ENCODE measurements at regions not wholly inside any gene's neighbourhood (a gene's known extent, or its start where the extent isn't known, plus 50 kb on each side); places are given as distances from the start of the nearest gene placed in this dataset.

DNA sequence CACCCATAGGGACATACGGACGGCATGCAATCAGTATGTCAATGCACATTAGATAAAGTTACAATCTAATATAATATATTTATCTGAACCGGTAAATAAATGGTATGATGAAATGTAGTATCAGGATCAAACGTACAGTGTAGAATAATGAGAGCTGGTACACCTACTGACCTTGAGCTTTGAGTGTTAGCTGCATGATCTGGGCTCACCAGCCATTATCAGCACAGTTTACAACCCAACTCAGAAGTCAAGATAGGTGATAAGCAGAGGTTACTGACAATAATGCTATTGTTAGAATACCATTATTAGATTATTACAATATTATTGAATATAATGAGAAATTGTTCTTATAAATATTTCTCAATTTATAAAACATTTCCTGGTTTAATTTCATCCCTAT is 103.0 kb upstream of the ESRRG start (continued):
- TF ChIP-seq, protein P1, sequence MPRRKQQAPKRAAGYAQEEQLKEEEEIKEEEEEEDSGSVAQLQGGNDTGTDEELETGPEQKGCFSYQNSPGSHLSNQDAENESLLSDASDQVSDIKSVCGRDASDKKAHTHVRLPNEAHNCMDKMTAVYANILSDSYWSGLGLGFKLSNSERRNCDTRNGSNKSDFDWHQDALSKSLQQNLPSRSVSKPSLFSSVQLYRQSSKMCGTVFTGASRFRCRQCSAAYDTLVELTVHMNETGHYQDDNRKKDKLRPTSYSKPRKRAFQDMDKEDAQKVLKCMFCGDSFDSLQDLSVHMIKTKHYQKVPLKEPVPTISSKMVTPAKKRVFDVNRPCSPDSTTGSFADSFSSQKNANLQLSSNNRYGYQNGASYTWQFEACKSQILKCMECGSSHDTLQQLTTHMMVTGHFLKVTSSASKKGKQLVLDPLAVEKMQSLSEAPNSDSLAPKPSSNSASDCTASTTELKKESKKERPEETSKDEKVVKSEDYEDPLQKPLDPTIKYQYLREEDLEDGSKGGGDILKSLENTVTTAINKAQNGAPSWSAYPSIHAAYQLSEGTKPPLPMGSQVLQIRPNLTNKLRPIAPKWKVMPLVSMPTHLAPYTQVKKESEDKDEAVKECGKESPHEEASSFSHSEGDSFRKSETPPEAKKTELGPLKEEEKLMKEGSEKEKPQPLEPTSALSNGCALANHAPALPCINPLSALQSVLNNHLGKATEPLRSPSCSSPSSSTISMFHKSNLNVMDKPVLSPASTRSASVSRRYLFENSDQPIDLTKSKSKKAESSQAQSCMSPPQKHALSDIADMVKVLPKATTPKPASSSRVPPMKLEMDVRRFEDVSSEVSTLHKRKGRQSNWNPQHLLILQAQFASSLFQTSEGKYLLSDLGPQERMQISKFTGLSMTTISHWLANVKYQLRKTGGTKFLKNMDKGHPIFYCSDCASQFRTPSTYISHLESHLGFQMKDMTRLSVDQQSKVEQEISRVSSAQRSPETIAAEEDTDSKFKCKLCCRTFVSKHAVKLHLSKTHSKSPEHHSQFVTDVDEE (CRISPR knock-in tag; IDR thresholded peaks at IDR 0.05), result no peak

DNA sequence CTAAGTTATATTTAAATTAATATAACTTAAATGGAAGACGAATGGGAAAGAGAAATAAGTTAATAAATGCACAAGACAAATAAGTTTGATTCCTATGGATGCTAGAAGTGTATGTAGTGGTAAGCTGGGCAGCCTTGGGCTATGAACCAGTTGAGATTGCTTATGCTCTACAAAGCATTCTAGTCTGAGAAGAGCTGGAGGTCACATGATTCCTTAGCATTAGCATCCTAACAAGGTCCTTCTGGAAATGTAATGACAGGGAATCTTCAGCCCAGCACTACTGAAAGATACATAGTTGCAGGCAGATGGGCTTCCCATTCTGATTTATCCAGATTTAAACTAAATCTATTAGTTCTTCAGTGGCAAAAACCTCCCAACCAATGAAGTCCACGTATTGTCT is 102.3 kb upstream of the ESRRG start:
- TF ChIP-seq, protein P1 (CRISPR knock-in tag; IDR thresholded peaks at IDR 0.05), result no peak
- no peak for TF ChIP-seq BACH2 (CRISPR knock-in tag; IDR thresholded peaks at IDR 0.05; ENCODE audit: borderline replicate concordance)
- TF ChIP-seq, protein P2, sequence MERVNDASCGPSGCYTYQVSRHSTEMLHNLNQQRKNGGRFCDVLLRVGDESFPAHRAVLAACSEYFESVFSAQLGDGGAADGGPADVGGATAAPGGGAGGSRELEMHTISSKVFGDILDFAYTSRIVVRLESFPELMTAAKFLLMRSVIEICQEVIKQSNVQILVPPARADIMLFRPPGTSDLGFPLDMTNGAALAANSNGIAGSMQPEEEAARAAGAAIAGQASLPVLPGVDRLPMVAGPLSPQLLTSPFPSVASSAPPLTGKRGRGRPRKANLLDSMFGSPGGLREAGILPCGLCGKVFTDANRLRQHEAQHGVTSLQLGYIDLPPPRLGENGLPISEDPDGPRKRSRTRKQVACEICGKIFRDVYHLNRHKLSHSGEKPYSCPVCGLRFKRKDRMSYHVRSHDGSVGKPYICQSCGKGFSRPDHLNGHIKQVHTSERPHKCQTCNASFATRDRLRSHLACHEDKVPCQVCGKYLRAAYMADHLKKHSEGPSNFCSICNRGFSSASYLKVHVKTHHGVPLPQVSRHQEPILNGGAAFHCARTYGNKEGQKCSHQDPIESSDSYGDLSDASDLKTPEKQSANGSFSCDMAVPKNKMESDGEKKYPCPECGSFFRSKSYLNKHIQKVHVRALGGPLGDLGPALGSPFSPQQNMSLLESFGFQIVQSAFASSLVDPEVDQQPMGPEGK (CRISPR knock-in tag; IDR thresholded peaks at IDR 0.05; ENCODE audit: borderline replicate concordance), result no peak
- TF ChIP-seq RARB (CRISPR knock-in tag; IDR thresholded peaks at IDR 0.05), result no peak
- TF ChIP-seq GLIS3 (CRISPR knock-in tag; IDR thresholded peaks at IDR 0.05), result no peak
- TF ChIP-seq, protein P3, sequence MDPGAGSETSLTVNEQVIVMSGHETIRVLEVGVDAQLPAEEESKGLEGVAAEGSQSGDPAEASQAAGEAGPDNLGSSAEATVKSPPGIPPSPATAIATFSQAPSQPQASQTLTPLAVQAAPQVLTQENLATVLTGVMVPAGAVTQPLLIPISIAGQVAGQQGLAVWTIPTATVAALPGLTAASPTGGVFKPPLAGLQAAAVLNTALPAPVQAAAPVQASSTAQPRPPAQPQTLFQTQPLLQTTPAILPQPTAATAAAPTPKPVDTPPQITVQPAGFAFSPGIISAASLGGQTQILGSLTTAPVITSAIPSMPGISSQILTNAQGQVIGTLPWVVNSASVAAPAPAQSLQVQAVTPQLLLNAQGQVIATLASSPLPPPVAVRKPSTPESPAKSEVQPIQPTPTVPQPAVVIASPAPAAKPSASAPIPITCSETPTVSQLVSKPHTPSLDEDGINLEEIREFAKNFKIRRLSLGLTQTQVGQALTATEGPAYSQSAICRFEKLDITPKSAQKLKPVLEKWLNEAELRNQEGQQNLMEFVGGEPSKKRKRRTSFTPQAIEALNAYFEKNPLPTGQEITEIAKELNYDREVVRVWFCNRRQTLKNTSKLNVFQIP (CRISPR knock-in tag; IDR thresholded peaks at IDR 0.05; ENCODE audit: borderline replicate concordance, low read depth), result no peak
- TF ChIP-seq, protein P4, sequence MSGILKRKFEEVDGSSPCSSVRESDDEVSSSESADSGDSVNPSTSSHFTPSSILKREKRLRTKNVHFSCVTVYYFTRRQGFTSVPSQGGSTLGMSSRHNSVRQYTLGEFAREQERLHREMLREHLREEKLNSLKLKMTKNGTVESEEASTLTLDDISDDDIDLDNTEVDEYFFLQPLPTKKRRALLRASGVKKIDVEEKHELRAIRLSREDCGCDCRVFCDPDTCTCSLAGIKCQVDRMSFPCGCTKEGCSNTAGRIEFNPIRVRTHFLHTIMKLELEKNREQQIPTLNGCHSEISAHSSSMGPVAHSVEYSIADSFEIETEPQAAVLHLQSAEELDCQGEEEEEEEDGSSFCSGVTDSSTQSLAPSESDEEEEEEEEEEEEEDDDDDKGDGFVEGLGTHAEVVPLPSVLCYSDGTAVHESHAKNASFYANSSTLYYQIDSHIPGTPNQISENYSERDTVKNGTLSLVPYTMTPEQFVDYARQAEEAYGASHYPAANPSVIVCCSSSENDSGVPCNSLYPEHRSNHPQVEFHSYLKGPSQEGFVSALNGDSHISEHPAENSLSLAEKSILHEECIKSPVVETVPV (CRISPR knock-in tag; IDR thresholded peaks at IDR 0.05), result no peak
- no peak for TF ChIP-seq ARNTL (CRISPR knock-in tag; IDR thresholded peaks at IDR 0.05; ENCODE audit: borderline replicate concordance, low read depth)
- TF ChIP-seq ZNF565 (CRISPR knock-in tag; conservative IDR thresholded peaks at IDR 0.05; ENCODE audit: low read depth), result no peak
- no peak for TF ChIP-seq ZFP3 (CRISPR knock-in tag; IDR thresholded peaks at IDR 0.05)
- TF ChIP-seq, protein P5, sequence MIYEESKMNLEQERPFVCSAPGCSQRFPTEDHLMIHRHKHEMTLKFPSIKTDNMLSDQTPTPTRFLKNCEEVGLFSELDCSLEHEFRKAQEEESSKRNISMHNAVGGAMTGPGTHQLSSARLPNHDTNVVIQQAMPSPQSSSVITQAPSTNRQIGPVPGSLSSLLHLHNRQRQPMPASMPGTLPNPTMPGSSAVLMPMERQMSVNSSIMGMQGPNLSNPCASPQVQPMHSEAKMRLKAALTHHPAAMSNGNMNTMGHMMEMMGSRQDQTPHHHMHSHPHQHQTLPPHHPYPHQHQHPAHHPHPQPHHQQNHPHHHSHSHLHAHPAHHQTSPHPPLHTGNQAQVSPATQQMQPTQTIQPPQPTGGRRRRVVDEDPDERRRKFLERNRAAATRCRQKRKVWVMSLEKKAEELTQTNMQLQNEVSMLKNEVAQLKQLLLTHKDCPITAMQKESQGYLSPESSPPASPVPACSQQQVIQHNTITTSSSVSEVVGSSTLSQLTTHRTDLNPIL (CRISPR knock-in tag; IDR thresholded peaks at IDR 0.05; ENCODE audit: low read depth), result no peak
- no peak for TF ChIP-seq TCF4 (CRISPR knock-in tag; IDR thresholded peaks at IDR 0.05; ENCODE audit: borderline replicate concordance)
- no peak for TF ChIP-seq ZC3H10 (CRISPR knock-in tag; IDR thresholded peaks at IDR 0.05)
- TF ChIP-seq ESRRG (CRISPR knock-in tag; IDR thresholded peaks at IDR 0.05), result no peak
- no peak for TF ChIP-seq ZNF70 (CRISPR knock-in tag; IDR thresholded peaks at IDR 0.05)
- TF ChIP-seq PPARA (CRISPR knock-in tag; IDR thresholded peaks at IDR 0.05; ENCODE audit: borderline replicate concordance), result no peak
- no peak for TF ChIP-seq ZNF8 (CRISPR knock-in tag; IDR thresholded peaks at IDR 0.05)
- no peak for TF ChIP-seq ISL1 (CRISPR knock-in tag; IDR thresholded peaks at IDR 0.05)
- TF ChIP-seq SNAI2 (CRISPR knock-in tag; IDR thresholded peaks at IDR 0.05), result no peak
- no peak for TF ChIP-seq TOX (CRISPR knock-in tag; IDR thresholded peaks at IDR 0.05; ENCODE audit: borderline replicate concordance)
- no peak for ATAC-seq

All from SK-N-SH treated with all-trans-retinoic acid at 6 μM for 48 hours (cell line).